Tibial nerve (tissue), 4 donors: ENCODE measurements at regions not wholly inside any gene's neighbourhood (a gene's known extent, or its start where the extent isn't known, plus 50 kb on each side); places are given as distances from the start of the nearest gene placed in this dataset.
A peak's percentile ranks its signal among the peaks of the same experiment; 100 is the strongest.

Experiments
- CTCF ChIP-seq, 5 experiments: fragments of 200-600 bp in 3 of 5; fragments of 450-650 bp in 2 of 5; sonication (generic) in 3 of 5; IDR thresholded peaks; one replicate each; pipeline ENCODE4 v1.5.1; 2016 to 2019; ENCODE audit warnings: antibody characterized with exemption in 5 of 5, mild to moderate bottlenecking in 3 of 5, moderate library complexity in 2 of 5
- EP300 ChIP-seq, 2 donors: sonication (generic); formaldehyde crosslinking; IDR thresholded peaks; one replicate each; pipeline ENCODE4 v1.6.1; 2017; ENCODE audit warnings: antibody characterized with exemption in 2 of 2, mild to moderate bottlenecking in 1 of 2
- POLR2A ChIP-seq, 2 donors: fragments of 450-650 bp; IDR thresholded peaks; one replicate each; pipeline ENCODE4 v1.6.1; 2017; ENCODE audit warnings: antibody characterized with exemption in 2 of 2, mild to moderate bottlenecking in 2 of 2, moderate library complexity in 2 of 2

- TF ChIP-seq CTCF (IDR thresholded peaks at IDR 0.05): no peak
- no peak for TF ChIP-seq POLR2A (IDR thresholded peaks at IDR 0.05)
- TF ChIP-seq EP300 (IDR thresholded peaks at IDR 0.05): peak in 1 of 2 donors; percentile 49
Measured at GRCh38 chr12:105843986-105844760, 294.6 kb downstream of the NUAK1 start.
